GM12878 (cell line): ENCODE measurements at regions not wholly inside any gene's neighbourhood (a gene's known extent, or its start where the extent isn't known, plus 50 kb on each side); places are given as distances from the start of the nearest gene placed in this dataset.
A peak's percentile ranks its signal among the peaks of the same experiment; 100 is the strongest.

Source experiments
- ATAC-seq: fragments of 200-7000 bp; cut with Tn5 transposase; 3 replicates; pipeline ENCODE4 v1.9.1; 2020; ENCODE audit warnings: mild to moderate bottlenecking, moderate library complexity
- BruUV-seq: library from RNA; stranded (reverse); fragments of 400-500 nt; replicated peaks from 2 replicates; lab custom pipeline; 2021; lab: Mats Ljungman, UMichigan
- CTCF ChIA-PET: fragments of 300-600 bp; sonication (Branson Sonifier 250); formaldehyde crosslinking; extraction: SDS; loops from one replicate; lab custom pipeline; 2021; ENCODE audit warnings: inconsistent platforms; lab: Yijun Ruan, JAX
- POLR2A ChIA-PET: fragments of 350-600 bp; formaldehyde crosslinking; extraction: SDS; loops from one replicate; lab custom pipeline; 2021; ENCODE audit warnings: inconsistent platforms; lab: Charles Lee
- RAD21 ChIA-PET: fragments of 300-600 bp; sonication (Branson Sonifier 250); formaldehyde crosslinking; loops from one replicate; lab custom pipeline; 2023; ENCODE audit warnings: antibody characterized with exemption; ENCODE audit not compliant: unreplicated experiment; lab: Charles Lee
- SMC1A ChIA-PET: fragments of 300-600 bp; sonication (Branson Sonifier 250); formaldehyde crosslinking; loops from one replicate; lab custom pipeline; 2023; ENCODE audit not compliant: unreplicated experiment, uncharacterized antibody; lab: Charles Lee
- DNase-seq: peaks from one replicate; pipeline ENCODE4 v3.0.0-alpha.2; 2011; ENCODE audit warnings: low read depth, low spot score
- FAIRE-seq: peaks from 3 replicates; lab custom pipeline; 2011; peaks lifted over from hg19 to GRCh38; lab: Jason Lieb, UNC
- H2AFZ ChIP-seq: 2 replicates; pipeline ENCODE4 v1.6.0; 2011; ENCODE audit warnings: low read depth, low read length, control low read depth; ENCODE audit not compliant: control insufficient read depth
- H3K27ac ChIP-seq: 2 replicates; pipeline ENCODE4 v1.5.1; 2011; ENCODE audit warnings: control low read depth; ENCODE audit not compliant: control insufficient read depth, insufficient read depth
- H3K27me3 ChIP-seq, 2 experiments: replicated peaks in 1 of 2; 2 replicates each; pipeline versions ENCODE4 v1.6.0 to v1.6.1; 2011; ENCODE audit warnings: low read length in 1 of 2; ENCODE audit not compliant: control insufficient read depth in 2 of 2, insufficient read depth in 2 of 2
- H3K36me3 ChIP-seq, 2 experiments: 2 replicates each; pipeline ENCODE4 v1.5.1; 2011; ENCODE audit warnings: low read length in 1 of 2; ENCODE audit not compliant: control insufficient read depth in 2 of 2, insufficient read depth in 2 of 2
- H3K4me1 ChIP-seq: 2 replicates; pipeline ENCODE4 v1.6.1; 2011; ENCODE audit warnings: mild to moderate bottlenecking, low read length, moderate library complexity, mixed read lengths; ENCODE audit not compliant: control insufficient read depth, insufficient read depth
- H3K4me2 ChIP-seq: 2 replicates; pipeline ENCODE4 v1.6.0; 2011; ENCODE audit warnings: control low read depth; ENCODE audit not compliant: control insufficient read depth, insufficient read depth
- H3K4me3 ChIP-seq: fragments of 200-600 bp; sonication (generic); 2 replicates; pipeline ENCODE4 v1.5.1; 2016
- H3K79me2 ChIP-seq: 2 replicates; pipeline ENCODE4 v1.6.0; 2011; ENCODE audit warnings: low read length; ENCODE audit not compliant: control insufficient read depth, insufficient read depth
- H3K9ac ChIP-seq: 2 replicates; pipeline ENCODE4 v1.8.0; 2011; ENCODE audit warnings: low read length, control low read depth, mixed read lengths; ENCODE audit not compliant: control insufficient read depth, insufficient read depth
- H3K9me3 ChIP-seq: replicated peaks from 3 replicates; pipeline ENCODE4 v1.5.1; 2011; ENCODE audit warnings: mild to moderate bottlenecking, low read length; ENCODE audit not compliant: control insufficient read depth, insufficient read depth
- H4K20me1 ChIP-seq: 2 replicates; pipeline ENCODE4 v1.6.0; 2011; ENCODE audit not compliant: control insufficient read depth, insufficient read depth
- BMI1 ChIP-seq: fragments of 450-650 bp; IDR thresholded peaks from 2 replicates; pipeline ENCODE4 v1.6.1; 2016; ENCODE audit warnings: mild to moderate bottlenecking, moderate library complexity, borderline replicate concordance
- EZH2 ChIP-seq: IDR thresholded peaks from 2 replicates; pipeline ENCODE4 v1.6.1; 2012; ENCODE audit warnings: low read depth, mild to moderate bottlenecking, control low read depth, inconsistent platforms, low read length, borderline replicate concordance; ENCODE audit not compliant: control insufficient read depth
- HCFC1 ChIP-seq: fragments of 150-350 bp; IDR thresholded peaks from 2 replicates; pipeline ENCODE4 v1.6.1; 2014; ENCODE audit warnings: low read length
- KLF5 ChIP-seq: fragments of 450-650 bp; IDR thresholded peaks from 2 replicates; pipeline ENCODE4 v1.6.1; 2014; ENCODE audit warnings: mild to moderate bottlenecking; ENCODE audit not compliant: partially characterized antibody
- MTA2 ChIP-seq: fragments of 450-650 bp; IDR thresholded peaks from 2 replicates; pipeline ENCODE4 v1.6.1; 2016; ENCODE audit warnings: low read depth, mild to moderate bottlenecking, moderate library complexity
- NFYB ChIP-seq: IDR thresholded peaks from 2 replicates; pipeline ENCODE4 v1.6.1; 2011; ENCODE audit warnings: low read depth, mild to moderate bottlenecking, low read length, improper control_type of control experiment, moderate library complexity; ENCODE audit not compliant: insufficient read depth
- NRF1 ChIP-seq: conservative IDR thresholded peaks from 2 replicates; pipeline ENCODE4 v1.6.1; 2011; ENCODE audit warnings: mild to moderate bottlenecking, low read depth, low read length, improper control_type of control experiment
- RAD21 ChIP-seq: IDR thresholded peaks from 2 replicates; pipeline ENCODE4 v1.6.1; 2011; ENCODE audit warnings: mild to moderate bottlenecking, low read depth, low read length, moderate library complexity; ENCODE audit not compliant: insufficient read depth
- RFX5 ChIP-seq: IDR thresholded peaks from 2 replicates; pipeline ENCODE4 v1.6.1; 2011; ENCODE audit warnings: low read depth, low read length, improper control_type of control experiment
- SMC3 ChIP-seq: IDR thresholded peaks from 2 replicates; pipeline ENCODE4 v1.6.1; 2011; ENCODE audit warnings: low read length, improper control_type of control experiment, borderline replicate concordance
- STAT3 ChIP-seq: IDR thresholded peaks from 2 replicates; pipeline ENCODE4 v1.6.1; 2011; ENCODE audit warnings: low read depth, low read length, improper control_type of control experiment
- TCF12 ChIP-seq: IDR thresholded peaks from 2 replicates; pipeline ENCODE4 v1.6.1; 2011; ENCODE audit warnings: low read depth, mild to moderate bottlenecking, low read length
- YY1 ChIP-seq: IDR thresholded peaks from 2 replicates; pipeline ENCODE4 v1.6.1; 2011; ENCODE audit warnings: low read depth, mild to moderate bottlenecking, low read length
- WGBS: methylation state at CpG from one replicate; pipeline ENCODE4 v1.1.6; 2016; ENCODE audit warnings: low lambda C conversion rate; ENCODE audit not compliant: insufficient replicate concordance, insufficient coverage; ENCODE audit errors: missing lambda C conversion rate; 5-methylcytosine and 5-hydroxymethylcytosine counted together
- in situ Hi-C: fragments of 300-500 bp; cut with MboI; formaldehyde crosslinking; loops from 9 replicates; pipeline ENCODE4 v1.14.3; 2018; ENCODE audit warnings: mixed read lengths
- intact Hi-C: fragments of 100-400 bp; cut with micrococcal nuclease; formaldehyde crosslinking; loops from one replicate; pipeline ENCODE4 v1.14.2; 2022; ENCODE audit not compliant: unreplicated experiment
- TF ChIP-seq, protein P1 (sequence below): fragments of 450-650 bp; IDR thresholded peaks from 2 replicates; pipeline ENCODE4 v1.6.1; 2017; ENCODE audit warnings: mild to moderate bottlenecking
- TF ChIP-seq, protein P2 (sequence below), 3 experiments: IDR thresholded peaks in 2 of 3; conservative IDR thresholded peaks in 1 of 3; 2 replicates each; pipeline ENCODE4 v1.5.1; 2011; ENCODE audit warnings: low read depth in 3 of 3, low read length in 3 of 3, mild to moderate bottlenecking in 3 of 3, control low read depth in 2 of 3, moderate library complexity in 2 of 3, inconsistent platforms in 1 of 3, mixed read lengths in 1 of 3; ENCODE audit not compliant: control insufficient read depth in 2 of 3, insufficient read depth in 1 of 3; ENCODE audit errors: extremely low read depth in 1 of 3

DNA sequence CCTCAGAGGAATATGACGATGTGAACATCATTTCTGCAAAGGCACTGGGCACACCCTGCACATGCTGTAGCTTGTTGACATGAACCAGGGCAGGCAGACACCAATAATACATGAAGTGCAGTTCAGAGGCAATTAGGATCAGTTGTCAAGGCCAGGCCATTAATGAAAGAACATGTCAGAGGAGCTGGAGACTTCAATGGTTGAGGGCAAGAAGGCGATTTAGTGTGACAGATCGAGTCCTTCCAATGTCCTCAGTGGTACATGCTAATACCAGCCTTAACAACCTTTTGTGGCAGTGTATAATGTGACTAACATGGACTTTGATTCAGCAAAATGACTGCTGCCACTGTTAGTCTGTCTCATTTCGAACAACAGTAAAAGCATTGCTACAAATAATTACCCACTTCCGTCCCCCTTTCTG is 205.2 kb upstream of the NANOGP8 start (continued):
- TF ChIP-seq KLF5: no peak

DNA sequence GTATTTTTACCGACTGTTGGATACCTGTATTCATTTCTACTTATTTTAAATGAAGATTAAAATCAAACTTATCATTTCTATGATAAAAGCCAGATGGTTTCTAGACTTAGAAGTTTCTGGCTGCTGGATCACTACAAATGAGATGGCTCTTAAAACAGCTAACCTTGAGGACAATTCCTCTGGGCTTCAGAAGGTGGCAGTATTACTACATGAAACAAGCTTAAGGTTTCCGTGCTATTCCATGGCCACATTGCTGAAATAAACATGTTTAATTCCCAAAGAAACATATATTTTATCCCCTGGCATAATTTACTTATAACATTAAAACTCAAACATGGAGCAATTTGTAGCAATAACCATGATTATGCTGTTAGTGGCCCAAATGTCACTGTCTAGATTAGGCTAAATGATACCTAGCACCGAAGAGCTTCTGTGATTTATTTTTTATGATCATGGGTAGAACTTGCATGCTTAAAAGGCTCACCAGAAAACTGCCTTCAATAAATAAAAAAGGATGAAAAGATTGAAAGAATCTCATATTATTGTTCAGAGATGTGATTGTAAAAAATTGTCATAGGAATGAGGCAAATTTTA is 204.0 kb upstream of the NANOGP8 start:
- ChIA-PET RAD21 (interaction anchor here (0.7 to 3.4 kb wide), 8 partner anchors 12 to 261 kb away, joined by 3 to 100 read pairs (median 5); no protein-coding TSS in a partner anchor), POLR2A (no interaction called here), CTCF (interaction anchor here (0.6 to 6.0 kb wide), 27 partner anchors 8 to 466 kb away, joined by 3 to 199 read pairs (median 3); partner anchors contain the start of gene AQR), SMC1A (interaction anchor here (0.6 to 5.5 kb wide), 9 partner anchors 20 to 234 kb away, joined by 3 to 108 read pairs (median 4); no protein-coding TSS in a partner anchor)
- no peaks in the 10 kb centered on the region for H3K36me3 ChIP-seq
- no peak overlapping the region for H3K9ac ChIP-seq
- no peak overlapping the region for H3K4me2 ChIP-seq
- intact Hi-C loops: loop anchor here (1.0 to 2.0 kb wide), 2 partner anchors 155 to 210 kb away; no protein-coding TSS in a partner anchor
- H4K20me1 ChIP-seq: no peaks in the 10 kb centered on the region
- TF ChIP-seq, protein P1, sequence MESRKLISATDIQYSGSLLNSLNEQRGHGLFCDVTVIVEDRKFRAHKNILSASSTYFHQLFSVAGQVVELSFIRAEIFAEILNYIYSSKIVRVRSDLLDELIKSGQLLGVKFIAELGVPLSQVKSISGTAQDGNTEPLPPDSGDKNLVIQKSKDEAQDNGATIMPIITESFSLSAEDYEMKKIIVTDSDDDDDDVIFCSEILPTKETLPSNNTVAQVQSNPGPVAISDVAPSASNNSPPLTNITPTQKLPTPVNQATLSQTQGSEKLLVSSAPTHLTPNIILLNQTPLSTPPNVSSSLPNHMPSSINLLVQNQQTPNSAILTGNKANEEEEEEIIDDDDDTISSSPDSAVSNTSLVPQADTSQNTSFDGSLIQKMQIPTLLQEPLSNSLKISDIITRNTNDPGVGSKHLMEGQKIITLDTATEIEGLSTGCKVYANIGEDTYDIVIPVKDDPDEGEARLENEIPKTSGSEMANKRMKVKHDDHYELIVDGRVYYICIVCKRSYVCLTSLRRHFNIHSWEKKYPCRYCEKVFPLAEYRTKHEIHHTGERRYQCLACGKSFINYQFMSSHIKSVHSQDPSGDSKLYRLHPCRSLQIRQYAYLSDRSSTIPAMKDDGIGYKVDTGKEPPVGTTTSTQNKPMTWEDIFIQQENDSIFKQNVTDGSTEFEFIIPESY: no peak
- TF ChIP-seq RAD21: peak; percentile 88
- no peak for TF ChIP-seq TCF12
- TF ChIP-seq YY1: no peak
- TF ChIP-seq RFX5: no peak
- no peak for TF ChIP-seq HCFC1
- TF ChIP-seq EZH2: no peak
- TF ChIP-seq, protein P2, sequence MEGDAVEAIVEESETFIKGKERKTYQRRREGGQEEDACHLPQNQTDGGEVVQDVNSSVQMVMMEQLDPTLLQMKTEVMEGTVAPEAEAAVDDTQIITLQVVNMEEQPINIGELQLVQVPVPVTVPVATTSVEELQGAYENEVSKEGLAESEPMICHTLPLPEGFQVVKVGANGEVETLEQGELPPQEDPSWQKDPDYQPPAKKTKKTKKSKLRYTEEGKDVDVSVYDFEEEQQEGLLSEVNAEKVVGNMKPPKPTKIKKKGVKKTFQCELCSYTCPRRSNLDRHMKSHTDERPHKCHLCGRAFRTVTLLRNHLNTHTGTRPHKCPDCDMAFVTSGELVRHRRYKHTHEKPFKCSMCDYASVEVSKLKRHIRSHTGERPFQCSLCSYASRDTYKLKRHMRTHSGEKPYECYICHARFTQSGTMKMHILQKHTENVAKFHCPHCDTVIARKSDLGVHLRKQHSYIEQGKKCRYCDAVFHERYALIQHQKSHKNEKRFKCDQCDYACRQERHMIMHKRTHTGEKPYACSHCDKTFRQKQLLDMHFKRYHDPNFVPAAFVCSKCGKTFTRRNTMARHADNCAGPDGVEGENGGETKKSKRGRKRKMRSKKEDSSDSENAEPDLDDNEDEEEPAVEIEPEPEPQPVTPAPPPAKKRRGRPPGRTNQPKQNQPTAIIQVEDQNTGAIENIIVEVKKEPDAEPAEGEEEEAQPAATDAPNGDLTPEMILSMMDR (IDR thresholded peaks at IDR 0.05 in 2 of 3, conservative IDR thresholded peaks at IDR 0.05 in 1 of 3; ENCODE audit: control insufficient read depth in 2 of 3, extremely low read depth in 1 of 3, insufficient read depth in 1 of 3, low read depth in 3 of 3, low read length in 3 of 3): peak; percentile 70 to 77 (median 71)
- TF ChIP-seq SMC3: peak; percentile 80
- TF ChIP-seq BMI1: no peak
- no peak for TF ChIP-seq MTA2
- no peak for TF ChIP-seq NFYB
- TF ChIP-seq STAT3: no peak
- TF ChIP-seq NRF1: no peak
- WGBS: 37% methylated on average over 3 of the region's 3 CpGs
- DNase-seq (no peak), ATAC-seq (peak; percentile 75), FAIRE-seq (peak; percentile 97)
- no peak overlapping the region for H3K4me3 ChIP-seq
- BruUV-seq: no TSS peak
- no peaks in the 10 kb centered on the region for H3K9me3 ChIP-seq
- no peak overlapping the region for H2AFZ ChIP-seq
- in situ Hi-C loops: loop anchor here (5.0 kb wide), 1 partner anchor 158 kb away; no protein-coding TSS in a partner anchor
- no peaks in the 10 kb centered on the region for H3K27me3 ChIP-seq
- H3K27ac ChIP-seq: no peak overlapping the region
- H3K79me2 ChIP-seq: no peaks in the 10 kb centered on the region
- H3K4me1 ChIP-seq: no peaks in the 10 kb centered on the region
